NOMO-1 (cell line): ENCODE measurements at regions not wholly inside any gene's neighbourhood (a gene's known extent, or its start where the extent isn't known, plus 50 kb on each side); places are given as distances from the start of the nearest gene placed in this dataset.

Source experiments
- DNase-seq, 2 experiments: peaks; one replicate each; lab custom pipeline; 2025; ENCODE audit not compliant: unreplicated experiment in 2 of 2; lab: John Stamatoyannopoulos, UW

DNA sequence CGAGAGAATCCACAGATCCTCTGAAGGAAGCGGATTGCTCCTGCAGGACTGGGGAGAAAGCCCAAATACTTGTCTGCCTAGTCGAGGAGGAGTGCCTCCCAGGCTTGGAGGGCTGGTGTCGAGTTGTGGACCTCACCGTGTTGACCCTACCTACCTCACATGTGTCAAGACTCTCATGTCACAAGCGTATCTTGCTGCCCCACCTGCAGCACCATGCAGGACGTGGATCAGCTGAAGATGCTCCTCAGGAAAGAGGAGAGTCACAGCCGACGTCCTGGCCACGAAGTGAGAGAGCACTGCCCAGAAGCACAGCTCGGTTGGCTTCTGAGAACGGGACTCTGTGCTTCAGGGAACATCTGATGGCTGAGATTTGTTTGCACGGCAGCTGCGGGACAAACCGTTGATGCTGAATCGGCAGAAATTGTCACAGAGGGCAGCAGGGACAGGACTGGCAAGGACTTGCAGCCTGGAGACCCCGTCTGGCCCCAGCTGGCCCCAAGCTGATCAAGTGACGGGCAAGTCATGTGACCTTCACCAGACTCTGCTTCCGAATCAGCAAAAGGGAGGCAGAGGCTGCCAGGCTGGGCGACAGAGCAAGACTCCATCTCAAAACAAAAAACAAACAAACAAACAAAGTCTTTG lies 119.1 kb upstream of the ITGA1 start:
- DNase-seq, result no peak

DNA sequence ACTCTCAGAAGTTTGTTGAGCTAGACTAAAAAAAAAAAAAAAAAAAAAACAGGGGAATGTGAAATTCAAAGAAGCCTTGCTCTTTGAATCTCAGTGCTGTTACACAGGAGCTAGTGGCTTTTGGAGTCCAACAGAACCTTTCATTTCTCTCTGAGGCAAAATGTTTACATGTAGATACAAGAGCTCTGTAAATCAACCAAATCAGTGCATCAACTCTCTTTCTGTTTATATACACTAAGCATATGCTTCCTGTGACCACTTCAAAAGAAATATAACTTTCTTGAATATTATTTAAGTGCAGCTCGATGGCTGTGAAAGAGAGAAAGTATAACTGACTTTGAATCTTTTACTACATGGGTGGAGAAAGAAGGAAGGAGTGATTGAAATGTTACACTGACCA lies 115.3 kb upstream of the ITGA1 start:
- DNase-seq, result no peak

DNA sequence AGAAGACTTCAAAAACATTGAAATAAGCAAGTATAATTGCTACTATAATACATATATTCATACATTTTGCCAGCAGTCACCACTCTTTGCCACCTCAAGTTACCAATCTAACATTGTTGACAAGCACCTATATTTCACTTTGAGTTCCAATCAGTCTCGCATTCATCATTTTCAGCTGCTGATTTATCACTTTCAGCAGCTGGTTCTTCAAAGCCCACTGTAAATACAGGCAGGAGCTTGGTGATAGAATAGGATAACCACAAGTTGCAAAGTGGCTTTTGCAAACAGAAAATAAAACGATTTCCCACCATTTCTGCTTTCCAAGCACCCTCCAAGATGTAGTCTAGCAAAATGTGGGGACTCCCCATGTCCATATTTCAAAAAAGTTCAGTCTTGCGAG lies 114.2 kb upstream of the ITGA1 start:
- no peak for DNase-seq

DNA sequence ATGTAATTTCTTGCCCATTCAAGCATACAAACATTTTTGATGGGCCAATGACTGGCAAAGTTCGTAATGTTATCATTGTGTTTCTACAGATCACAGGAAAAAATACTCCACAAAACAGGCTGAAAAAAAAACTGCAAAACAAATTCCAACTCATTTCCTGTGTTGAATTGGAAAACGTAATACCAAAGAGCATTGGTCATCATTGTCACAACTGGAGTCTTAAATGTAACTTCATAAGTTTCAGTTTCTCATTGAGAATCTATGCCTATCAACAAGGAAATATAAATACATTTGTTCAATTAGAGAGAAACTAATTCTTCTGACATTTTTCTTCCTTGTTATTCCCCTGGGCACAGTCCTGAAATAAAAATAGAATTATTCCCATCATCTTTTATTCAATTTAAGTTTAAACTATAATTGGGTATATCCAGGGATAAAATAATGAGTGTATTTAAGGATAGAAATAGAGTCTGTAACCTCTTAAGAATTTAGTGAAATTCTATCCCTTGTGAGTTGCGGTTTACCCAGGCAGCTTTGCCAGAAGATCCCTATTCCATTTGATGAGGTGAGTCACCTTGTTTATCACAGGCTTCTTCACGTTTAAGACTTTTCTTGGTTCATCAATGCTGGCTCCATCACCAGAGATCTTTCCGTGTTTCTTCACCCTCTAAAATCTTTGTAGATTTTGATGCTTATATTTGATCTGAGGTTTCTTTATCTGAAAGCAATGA lies 112.7 kb upstream of the ITGA1 start:
- DNase-seq, result no peak

- no peak for DNase-seq
Measured at GRCh38 chr5:52682492-52682891, 105.2 kb upstream of the ITGA1 start.

DNA sequence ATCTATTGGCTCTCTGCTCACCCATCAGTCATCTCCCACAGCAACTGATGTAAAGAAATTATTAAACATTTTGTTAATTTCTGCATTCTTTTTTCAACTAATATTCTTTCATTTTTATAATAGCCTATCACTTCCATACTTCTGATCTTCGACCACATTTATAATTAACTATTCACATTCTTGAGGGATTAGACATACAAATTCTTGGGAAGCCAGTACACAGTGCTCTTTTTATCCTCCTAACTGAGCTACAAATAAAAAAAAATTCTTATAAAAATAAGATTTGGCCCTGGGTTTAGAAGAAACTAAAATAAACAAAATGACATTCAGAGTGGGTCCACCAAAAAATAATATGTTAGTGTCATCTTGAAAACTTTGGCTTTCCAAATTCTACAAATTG lies 103.7 kb upstream of the ITGA1 start:
- DNase-seq, result no peak

- DNase-seq, result no peak
Measured at GRCh38 chr5:52685566-52685965, 102.2 kb upstream of the ITGA1 start.

- DNase-seq, result no peak
Measured at GRCh38 chr5:52685971-52686370, 101.7 kb upstream of the ITGA1 start.

GRCh38 chr5:52690236-52690768 lies 97.4 kb upstream of the ITGA1 start:
- no peak for DNase-seq

- DNase-seq, result no peak
Measured at GRCh38 chr5:52692039-52692438, 95.7 kb upstream of the ITGA1 start.

GRCh38 chr5:52692606-52693005 lies 95.1 kb upstream of the ITGA1 start:
- DNase-seq, result no peak

DNA sequence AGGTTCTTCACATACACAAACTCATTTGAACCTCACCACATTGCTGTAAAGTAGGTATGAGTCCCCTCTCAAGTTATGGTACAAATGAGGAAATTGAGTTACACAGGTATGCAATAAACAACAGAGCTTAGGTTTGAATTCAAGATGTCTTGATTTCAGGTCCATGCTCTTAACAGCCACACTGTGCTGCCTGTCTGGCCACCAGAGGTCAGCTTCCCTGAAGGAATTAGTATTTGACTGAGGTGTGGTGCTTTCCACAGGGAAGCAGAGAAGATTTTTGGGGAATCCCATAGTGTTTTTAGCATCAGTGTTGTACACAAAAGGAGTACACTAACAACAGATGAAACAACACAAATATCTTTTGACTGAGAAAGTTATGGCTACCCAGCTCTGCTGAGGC lies 94.4 kb upstream of the ITGA1 start:
- DNase-seq, result no peak

DNA sequence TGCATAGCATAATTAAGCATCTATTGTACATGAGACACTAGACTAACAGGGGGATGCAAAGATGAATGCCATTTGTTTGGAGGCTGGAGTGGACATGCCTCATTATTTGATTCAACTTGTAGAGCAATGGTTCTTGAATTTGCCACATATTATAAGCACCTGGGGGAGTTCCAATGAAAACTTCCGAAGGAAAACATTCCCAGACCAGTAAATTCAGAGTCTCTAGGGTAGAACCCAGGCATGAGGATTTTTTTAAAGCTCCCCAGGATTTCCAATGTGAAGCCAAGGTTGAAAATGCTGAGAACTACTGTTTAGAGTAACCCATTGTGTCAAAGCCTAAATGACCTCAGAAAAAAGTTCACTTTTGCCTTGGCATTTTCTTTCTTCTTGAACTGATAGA lies 93.9 kb upstream of the ITGA1 start:
- DNase-seq, result no peak

GRCh38 chr5:52694648-52695047 lies 93.1 kb upstream of the ITGA1 start:
- DNase-seq, result no peak

DNA sequence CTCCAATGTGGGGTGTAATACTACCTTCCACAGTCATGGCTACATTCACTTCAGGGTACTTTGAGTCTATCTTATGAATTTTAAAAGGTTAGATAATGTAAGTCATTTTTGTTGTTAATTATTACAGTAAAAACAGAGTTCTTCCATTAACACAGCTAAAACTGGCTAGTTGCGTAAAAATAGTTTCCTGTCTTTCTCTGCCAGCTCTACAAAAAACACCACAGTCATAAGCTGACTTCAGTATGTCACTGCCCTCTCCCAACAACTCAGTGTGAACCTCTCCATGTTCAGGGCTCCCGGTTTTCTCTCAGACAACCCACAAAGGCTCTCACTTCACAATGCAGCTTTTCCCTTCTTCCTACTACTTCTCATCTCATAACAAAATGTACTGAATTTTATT lies 84.8 kb upstream of the ITGA1 start:
- DNase-seq, result peak in 1 of 2 experiments; percentile 19

DNA sequence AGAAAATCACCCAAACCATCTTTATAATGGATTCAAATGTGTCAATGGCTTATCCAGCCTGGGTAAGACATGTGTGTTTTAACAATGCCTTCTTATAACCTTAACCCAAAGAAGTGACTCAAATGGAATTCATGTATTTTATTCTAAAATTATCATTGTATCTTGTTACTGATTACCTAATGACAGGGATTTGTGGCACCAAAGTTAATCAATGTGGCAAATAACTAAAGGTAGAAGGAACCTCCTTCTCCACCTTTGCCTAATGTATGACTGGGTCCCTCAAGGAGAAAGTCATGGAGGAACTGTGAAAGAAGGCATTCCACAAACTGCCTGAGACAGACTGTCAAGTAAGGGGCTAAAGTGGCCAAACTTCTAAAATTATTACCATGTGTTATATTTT lies 84.4 kb upstream of the ITGA1 start:
- no peak for DNase-seq

GRCh38 chr5:52705720-52706119 lies 82.0 kb upstream of the ITGA1 start:
- peak in 1 of 2 experiments; percentile 8 for DNase-seq

- DNase-seq, result no peak
Measured at GRCh38 chr5:52706775-52707174, 80.9 kb upstream of the ITGA1 start.

- no peak for DNase-seq
Measured at GRCh38 chr5:52707616-52708015, 80.1 kb upstream of the ITGA1 start.

- no peak for DNase-seq
Measured at GRCh38 chr5:52708463-52708862, 79.3 kb upstream of the ITGA1 start.

DNA sequence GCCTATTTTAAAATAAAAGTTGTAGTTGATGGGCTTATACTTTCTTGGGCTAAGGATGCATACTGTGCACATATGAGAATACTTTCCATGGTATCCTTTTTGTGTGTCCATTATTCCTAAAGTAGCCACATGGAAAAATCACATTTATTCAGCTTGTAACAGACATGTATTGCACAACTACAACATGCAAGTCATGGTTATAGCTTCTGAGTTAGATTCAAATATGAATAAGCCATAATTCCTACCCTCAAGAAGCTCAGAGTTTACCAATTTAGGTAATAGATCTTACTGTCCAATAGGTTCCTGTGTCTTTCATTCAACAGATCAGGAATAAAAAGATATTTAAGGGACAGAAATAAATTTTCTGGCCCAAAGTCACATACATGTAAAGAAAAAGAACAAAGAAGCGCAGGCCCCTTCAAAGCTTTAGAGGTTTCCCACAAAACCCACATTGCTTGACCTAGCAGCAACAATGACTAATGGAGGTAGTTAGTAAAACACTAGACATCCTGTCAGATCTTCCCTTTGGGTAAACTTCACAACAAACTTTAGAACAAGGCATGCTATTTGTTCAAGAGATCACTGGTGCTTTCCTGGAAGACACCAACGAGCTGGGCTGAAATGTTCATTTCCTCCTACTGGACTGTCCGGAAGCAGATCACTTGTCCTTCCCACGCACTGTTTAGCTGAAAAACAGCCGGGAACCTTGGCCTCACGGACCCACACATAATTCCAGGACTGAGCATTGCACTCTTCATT lies 78.4 kb upstream of the ITGA1 start:
- DNase-seq, result peak in 1 of 2 experiments; percentile 21
